ENCODE measurements at regions not wholly inside any gene's neighbourhood (a gene's known extent, or its start where the extent isn't known, plus 50 kb on each side); places are given as distances from the start of the nearest gene placed in this dataset.

GRCh38 chr15:81569286-81570080, 195.5 kb upstream of the TMC3 start:
- Histone ChIP-seq H2AFZ (ENCODE audit: low read length) (no peak overlapping the region), H3K27me3 (replicated peaks; ENCODE audit: insufficient read depth, low read length) (no peaks in the 10 kb centered on the region), H3K79me2 (ENCODE audit: low read length) (no peaks in the 10 kb centered on the region), H3K27ac (ENCODE audit: low read length) (no peak overlapping the region), H3K9me3 (replicated peaks; ENCODE audit: insufficient read depth, low read length) (no peaks in the 10 kb centered on the region), H3F3A (ENCODE audit: insufficient read depth, low read length) (peaks cover 17% of the 10 kb centered on the region), H3K9ac (ENCODE audit: low read length) (no peak overlapping the region), H3K4me3 (ENCODE audit: low read length) (no peak overlapping the region), H3K4me1 (ENCODE audit: low read length) (peaks cover 16% of the 10 kb centered on the region), H3K9me2 (replicated peaks; ENCODE audit: insufficient read depth, low read length) (no peaks in the 10 kb centered on the region), H3K36me3 (replicated peaks; ENCODE audit: insufficient read depth, low read length) (no peaks in the 10 kb centered on the region), H3K4me2 (ENCODE audit: low read depth, low read length) (no peak overlapping the region), H4K20me1 (ENCODE audit: insufficient read depth, low read length) (no peaks in the 10 kb centered on the region)
- no peak for TF ChIP-seq EZH2phosphoT487 (IDR thresholded peaks at IDR 0.05; ENCODE audit: low read length)
- DNase-seq, result no peak

- TF ChIP-seq EZH2phosphoT487 (IDR thresholded peaks at IDR 0.05; ENCODE audit: low read length) (no peak), EZH2 (optimal IDR thresholded peaks at IDR 0.05; ENCODE audit: low read depth, low read length) (no peak)
- TF ChIP-seq, protein P1, sequence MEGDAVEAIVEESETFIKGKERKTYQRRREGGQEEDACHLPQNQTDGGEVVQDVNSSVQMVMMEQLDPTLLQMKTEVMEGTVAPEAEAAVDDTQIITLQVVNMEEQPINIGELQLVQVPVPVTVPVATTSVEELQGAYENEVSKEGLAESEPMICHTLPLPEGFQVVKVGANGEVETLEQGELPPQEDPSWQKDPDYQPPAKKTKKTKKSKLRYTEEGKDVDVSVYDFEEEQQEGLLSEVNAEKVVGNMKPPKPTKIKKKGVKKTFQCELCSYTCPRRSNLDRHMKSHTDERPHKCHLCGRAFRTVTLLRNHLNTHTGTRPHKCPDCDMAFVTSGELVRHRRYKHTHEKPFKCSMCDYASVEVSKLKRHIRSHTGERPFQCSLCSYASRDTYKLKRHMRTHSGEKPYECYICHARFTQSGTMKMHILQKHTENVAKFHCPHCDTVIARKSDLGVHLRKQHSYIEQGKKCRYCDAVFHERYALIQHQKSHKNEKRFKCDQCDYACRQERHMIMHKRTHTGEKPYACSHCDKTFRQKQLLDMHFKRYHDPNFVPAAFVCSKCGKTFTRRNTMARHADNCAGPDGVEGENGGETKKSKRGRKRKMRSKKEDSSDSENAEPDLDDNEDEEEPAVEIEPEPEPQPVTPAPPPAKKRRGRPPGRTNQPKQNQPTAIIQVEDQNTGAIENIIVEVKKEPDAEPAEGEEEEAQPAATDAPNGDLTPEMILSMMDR (IDR thresholded peaks at IDR 0.05; ENCODE audit: low read length), result no peak
Observed at GRCh38 chr15:81567924-81568323, 193.9 kb upstream of the TMC3 start.

DNA sequence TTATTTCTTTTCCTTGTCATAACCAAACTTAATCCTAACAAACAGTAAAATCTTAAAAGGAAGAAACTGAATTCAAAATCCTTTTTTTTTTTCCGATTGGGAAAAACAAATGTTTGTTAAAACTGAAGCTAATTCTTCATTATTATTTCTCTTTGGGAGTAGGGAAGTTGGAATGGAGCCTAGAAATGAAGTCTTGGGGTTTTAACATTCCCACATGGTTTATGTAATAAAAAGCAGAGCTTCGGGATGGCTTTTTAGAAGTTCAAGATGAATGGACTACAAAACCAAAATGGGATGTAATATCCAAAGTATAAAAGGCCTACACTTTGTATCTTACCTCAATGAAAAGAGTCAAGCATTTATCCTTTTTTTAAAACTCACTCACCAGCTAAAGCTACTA, 189.0 kb upstream of the TMC3 start:
- H3K9me3 ChIP-seq (replicated peaks; ENCODE audit: insufficient read depth, low read length), result no peaks in the 10 kb centered on the region
- no peaks in the 10 kb centered on the region for H4K20me1 ChIP-seq (ENCODE audit: insufficient read depth, low read length)
- no peak overlapping the region for H3K9ac ChIP-seq (ENCODE audit: low read length)
- H3K27me3 ChIP-seq (replicated peaks; ENCODE audit: insufficient read depth, low read length), result no peaks in the 10 kb centered on the region
- no peak overlapping the region for H3K4me3 ChIP-seq (ENCODE audit: low read length)
- no peak overlapping the region for H3K27ac ChIP-seq (ENCODE audit: low read length)
- no peak overlapping the region for H3K4me2 ChIP-seq (ENCODE audit: low read depth, low read length)
- no peaks in the 10 kb centered on the region for H3K36me3 ChIP-seq (replicated peaks; ENCODE audit: insufficient read depth, low read length)
- no peaks in the 10 kb centered on the region for H3F3A ChIP-seq (ENCODE audit: insufficient read depth, low read length)
- TF ChIP-seq, protein P1 (IDR thresholded peaks at IDR 0.05; ENCODE audit: low read length), result no peak
- TF ChIP-seq EZH2phosphoT487 (IDR thresholded peaks at IDR 0.05; ENCODE audit: low read length) (no peak), EZH2 (optimal IDR thresholded peaks at IDR 0.05; ENCODE audit: low read depth, low read length) (no peak)
- no peak overlapping the region for H2AFZ ChIP-seq (ENCODE audit: low read length)
- no peak for DNase-seq
- no peaks in the 10 kb centered on the region for H3K9me2 ChIP-seq (replicated peaks; ENCODE audit: insufficient read depth, low read length)
- H3K79me2 ChIP-seq (ENCODE audit: low read length), result no peaks in the 10 kb centered on the region
- H3K4me1 ChIP-seq (ENCODE audit: low read length), result no peaks in the 10 kb centered on the region

More at GRCh38 chr15:81567924-81568323, 193.9 kb upstream of the TMC3 start:
- DNase-seq, result no peak
- H3K36me3 ChIP-seq (replicated peaks; ENCODE audit: insufficient read depth, low read length), result no peaks in the 10 kb centered on the region
- H3K4me3 ChIP-seq (ENCODE audit: low read length), result no peak overlapping the region
- no peaks in the 10 kb centered on the region for H3K79me2 ChIP-seq (ENCODE audit: low read length)
- no peak overlapping the region for H3K9ac ChIP-seq (ENCODE audit: low read length)
- no peaks in the 10 kb centered on the region for H3K9me3 ChIP-seq (replicated peaks; ENCODE audit: insufficient read depth, low read length)
- H2AFZ ChIP-seq (ENCODE audit: low read length), result no peak overlapping the region
- peaks cover 6% of the 10 kb centered on the region for H3F3A ChIP-seq (ENCODE audit: insufficient read depth, low read length)
- no peaks in the 10 kb centered on the region for H3K9me2 ChIP-seq (replicated peaks; ENCODE audit: insufficient read depth, low read length)
- H3K27ac ChIP-seq (ENCODE audit: low read length), result no peak overlapping the region
- H3K4me2 ChIP-seq (ENCODE audit: low read depth, low read length), result no peak overlapping the region
- no peaks in the 10 kb centered on the region for H4K20me1 ChIP-seq (ENCODE audit: insufficient read depth, low read length)
- peaks cover 6% of the 10 kb centered on the region; the same call in 1 of the 2 replicates for H3K4me1 ChIP-seq (ENCODE audit: low read length)
- no peaks in the 10 kb centered on the region for H3K27me3 ChIP-seq (replicated peaks; ENCODE audit: insufficient read depth, low read length)

- H3K4me1 ChIP-seq (ENCODE audit: low read length), result no peaks in the 10 kb centered on the region
- H3F3A ChIP-seq (ENCODE audit: insufficient read depth, low read length), result no peaks in the 10 kb centered on the region
- TF ChIP-seq, protein P1 (IDR thresholded peaks at IDR 0.05; ENCODE audit: low read length), result no peak
- no peak for TF ChIP-seq EZH2phosphoT487 (IDR thresholded peaks at IDR 0.05; ENCODE audit: low read length)
- TF ChIP-seq EZH2 (optimal IDR thresholded peaks at IDR 0.05; ENCODE audit: low read depth, low read length), result no peak
- no peaks in the 10 kb centered on the region for H4K20me1 ChIP-seq (ENCODE audit: insufficient read depth, low read length)
- no peaks in the 10 kb centered on the region for H3K79me2 ChIP-seq (ENCODE audit: low read length)
- no peak overlapping the region for H3K4me3 ChIP-seq (ENCODE audit: low read length)
- H3K27ac ChIP-seq (ENCODE audit: low read length), result no peak overlapping the region
- no peak for DNase-seq
- H2AFZ ChIP-seq (ENCODE audit: low read length), result no peak overlapping the region
- no peaks in the 10 kb centered on the region for H3K9me3 ChIP-seq (replicated peaks; ENCODE audit: insufficient read depth, low read length)
- no peak overlapping the region for H3K4me2 ChIP-seq (ENCODE audit: low read depth, low read length)
- H3K9ac ChIP-seq (ENCODE audit: low read length), result no peak overlapping the region
- no peaks in the 10 kb centered on the region for H3K36me3 ChIP-seq (replicated peaks; ENCODE audit: insufficient read depth, low read length)
- H3K27me3 ChIP-seq (replicated peaks; ENCODE audit: insufficient read depth, low read length), result no peaks in the 10 kb centered on the region
- H3K9me2 ChIP-seq (replicated peaks; ENCODE audit: insufficient read depth, low read length), result no peaks in the 10 kb centered on the region
Observed at GRCh38 chr15:81560405-81560804, 186.4 kb upstream of the TMC3 start.

Data from MM.1S (cell line).